K562 (cell line): ENCODE measurements at regions not wholly inside any gene's neighbourhood (a gene's known extent, or its start where the extent isn't known, plus 50 kb on each side); places are given as distances from the start of the nearest gene placed in this dataset.

Experiments used
- ATAC-seq: fragments of 200-7000 bp; cut with Tn5 transposase; 3 replicates; pipeline ENCODE4 v1.9.1; 2020; ENCODE audit warnings: moderate library complexity
- BruUV-seq: library from RNA; stranded (reverse); fragments of 400-500 nt; replicated peaks from 2 replicates; lab custom pipeline; 2021; lab: Mats Ljungman, UMichigan
- CTCF ChIA-PET: fragments of 300-600 bp; formaldehyde crosslinking; extraction: SDS; loops from one replicate; lab custom pipeline; 2021; ENCODE audit warnings: low intra/inter-chr PET ratio; lab: Yijun Ruan, JAX
- POLR2A ChIA-PET: fragments of 300-600, 350-650 bp; sonication (Branson Sonifier 250); formaldehyde crosslinking; extraction: SDS; loops from one replicate; lab custom pipeline; 2021; ENCODE audit warnings: antibody characterized with exemption, inconsistent platforms; lab: Yijun Ruan, JAX
- DNase-seq, 4 experiments: peaks; one replicate each; pipeline versions ENCODE4 v3.0.0 to v3.0.0-alpha.2; 2011 to 2018; ENCODE audit warnings: low spot score in 3 of 4, mixed read lengths in 3 of 4; ENCODE audit errors: extremely low read depth in 1 of 4
- FAIRE-seq: peaks from 2 replicates; lab custom pipeline; 2011; peaks lifted over from hg19 to GRCh38; lab: Jason Lieb, UNC
- H2AFZ ChIP-seq: 2 replicates; pipeline ENCODE4 v1.6.0; 2011; ENCODE audit warnings: low read depth, low read length, control low read depth, inconsistent platforms
- H3K27ac ChIP-seq: fragments of 200-600 bp; 3 replicates; pipeline ENCODE4 v1.8.0; 2011; ENCODE audit warnings: low read depth, mild to moderate bottlenecking, control low read depth, inconsistent platforms, low read length, moderate library complexity, mixed read lengths; ENCODE audit errors: extremely low read depth
- H3K27me3 ChIP-seq, 2 experiments: fragments of 300-600 bp in 1 of 2; 2 replicates in 1 of 2; 3 replicates in 1 of 2; pipeline versions ENCODE4 v1.6.0 to v1.8.0; 2011; ENCODE audit warnings: inconsistent platforms in 2 of 2, low read length in 2 of 2, mild to moderate bottlenecking in 1 of 2, mixed read lengths in 1 of 2, moderate library complexity in 1 of 2; ENCODE audit not compliant: control insufficient read depth in 2 of 2, insufficient read depth in 2 of 2
- H3K36me3 ChIP-seq: fragments of 300-600 bp; 3 replicates; pipeline ENCODE4 v1.8.0; 2011; ENCODE audit warnings: mild to moderate bottlenecking, low read length, inconsistent platforms; ENCODE audit not compliant: control insufficient read depth, insufficient read depth
- H3K4me1 ChIP-seq, 2 experiments: fragments of 200-600 bp in 1 of 2; replicated peaks in 1 of 2; 2 replicates in 1 of 2; 3 replicates in 1 of 2; pipeline versions ENCODE4 v1.5.1 to v1.8.0; 2011; ENCODE audit warnings: inconsistent platforms in 2 of 2, low read length in 2 of 2, mild to moderate bottlenecking in 1 of 2, mixed read lengths in 1 of 2, moderate library complexity in 1 of 2; ENCODE audit not compliant: control insufficient read depth in 2 of 2, insufficient read depth in 2 of 2
- H3K4me2 ChIP-seq: 2 replicates; pipeline ENCODE4 v1.6.1; 2011; ENCODE audit warnings: low read length, control low read depth, inconsistent platforms, mixed read lengths; ENCODE audit not compliant: insufficient read depth
- H3K4me3 ChIP-seq: fragments of 200-600 bp; sonication (generic), shearing (Covaris generic); 2 replicates; pipeline ENCODE4 v1.5.1; 2016; ENCODE audit warnings: control low read depth, inconsistent platforms
- H3K79me2 ChIP-seq: fragments of 200-600 bp; 3 replicates; pipeline ENCODE4 v1.8.0; 2011; ENCODE audit warnings: low read length, inconsistent platforms; ENCODE audit not compliant: control insufficient read depth, insufficient read depth
- H3K9ac ChIP-seq, 2 experiments: 2 replicates each; pipeline versions ENCODE4 v1.6.0 to v1.6.1; 2011; ENCODE audit warnings: low read depth in 2 of 2, low read length in 2 of 2, control low read depth in 1 of 2, inconsistent platforms in 1 of 2, mild to moderate bottlenecking in 1 of 2, mixed read lengths in 1 of 2; ENCODE audit not compliant: insufficient read depth in 1 of 2
- H3K9me1 ChIP-seq: one replicate; pipeline ENCODE4 v1.6.0; 2011; ENCODE audit warnings: inconsistent platforms, mild to moderate bottlenecking, low read length, moderate library complexity; ENCODE audit not compliant: control insufficient read depth, insufficient read depth
- H3K9me3 ChIP-seq: replicated peaks from 2 replicates; pipeline ENCODE4 v1.5.1; 2011; ENCODE audit warnings: low read depth, low read length, inconsistent platforms; ENCODE audit not compliant: control insufficient read depth, insufficient read depth
- H4K20me1 ChIP-seq: replicated peaks from 2 replicates; pipeline ENCODE4 v1.6.1; 2011; ENCODE audit warnings: low read length, inconsistent platforms, mixed read lengths; ENCODE audit not compliant: control insufficient read depth, insufficient read depth
- ATF2 ChIP-seq: sonication (generic); formaldehyde crosslinking; IDR thresholded peaks from 2 replicates; pipeline ENCODE4 v1.8.1; 2022; ENCODE audit warnings: missing genetic modification reagents
- ATF6 ChIP-seq: sonication (generic); formaldehyde crosslinking; IDR thresholded peaks from 2 replicates; pipeline ENCODE4 v1.4.0; 2020; ENCODE audit warnings: mild to moderate bottlenecking, missing genetic modification reagents
- ETV5 ChIP-seq: sonication (generic); formaldehyde crosslinking; IDR thresholded peaks from 2 replicates; pipeline ENCODE4 v1.4.0; 2020; ENCODE audit warnings: low read depth, mild to moderate bottlenecking, missing genetic modification reagents
- HCFC1 ChIP-seq: IDR thresholded peaks from 2 replicates; pipeline ENCODE4 v1.6.1; 2012; ENCODE audit warnings: low read depth, low read length, improper control_type of control experiment
- MLX ChIP-seq, 2 experiments: fragments of 450-650 bp in 1 of 2; sonication (generic) in 1 of 2; formaldehyde crosslinking; conservative IDR thresholded peaks; 2 replicates each; pipeline versions ENCODE4 v1.4.0 to v1.8.1; 2020 to 2022; ENCODE audit warnings: mild to moderate bottlenecking in 1 of 2, missing genetic modification reagents in 1 of 2
- MTA1 ChIP-seq: fragments of 450-650 bp; IDR thresholded peaks from 2 replicates; pipeline ENCODE4 v1.6.1; 2017; ENCODE audit warnings: borderline replicate concordance
- TCF7L2 ChIP-seq: fragments of 150-350 bp; IDR thresholded peaks from 2 replicates; pipeline ENCODE4 v1.6.1; 2016; ENCODE audit warnings: low read depth, mild to moderate bottlenecking, low read length, moderate library complexity
- XRCC5 ChIP-seq: fragments of 200-400 bp; formaldehyde crosslinking; IDR thresholded peaks from 2 replicates; pipeline ENCODE4 v1.6.1; 2017; ENCODE audit warnings: low read depth, mild to moderate bottlenecking, low read length
- ZC3H8 ChIP-seq: fragments of 450-650 bp; IDR thresholded peaks from 2 replicates; pipeline ENCODE4 v1.6.1; 2017
- ZFP91 ChIP-seq: sonication (generic); formaldehyde crosslinking; IDR thresholded peaks from 2 replicates; pipeline ENCODE4 v1.8.0; 2022; ENCODE audit warnings: mild to moderate bottlenecking, missing genetic modification reagents
- WGBS: fragments of 100-300 bp; shearing (Covaris generic); methylation state at CpG from one replicate; pipeline ENCODE4 v1.1.6; 2016; ENCODE audit warnings: low coverage, mixed read lengths; ENCODE audit not compliant: insufficient coverage; ENCODE audit errors: missing lambda C conversion rate; 5-methylcytosine and 5-hydroxymethylcytosine counted together
- in situ Hi-C: fragments of 300-500 bp; cut with MboI; formaldehyde crosslinking; loops from 4 replicates; pipeline ENCODE4 v1.15.0; 2018; ENCODE audit warnings: inconsistent platforms, mixed read lengths
- intact Hi-C: fragments of 100-400 bp; cut with micrococcal nuclease; formaldehyde crosslinking; loops from 2 replicates; pipeline ENCODE4 v1.14.2; 2022

- ChIA-PET CTCF (no interaction called here), POLR2A (no interaction called here)
- WGBS = 0% methylated on average over 2 of the region's 2 CpGs
- no peak overlapping the region for H3K9ac ChIP-seq
- no peak overlapping the region for H2AFZ ChIP-seq
- no peaks in the 10 kb centered on the region for H3K27me3 ChIP-seq
- no peak overlapping the region for H3K27ac ChIP-seq
- H4K20me1 ChIP-seq = no peaks in the 10 kb centered on the region
- H3K4me2 ChIP-seq = no peak overlapping the region
- no peak for ATAC-seq
- FAIRE-seq = no peak
- in situ Hi-C loops = no loop called here
- BruUV-seq = no TSS peak
- H3K9me1 ChIP-seq = no peaks in the 10 kb centered on the region
- no peaks in the 10 kb centered on the region for H3K9me3 ChIP-seq
- TF ChIP-seq TCF7L2 = no peak
- TF ChIP-seq ATF2 (CRISPR knock-in tag) = no peak
- intact Hi-C loops = no loop called here
- DNase-seq = no peak
- H3K79me2 ChIP-seq = no peaks in the 10 kb centered on the region
- H3K36me3 ChIP-seq = no peaks in the 10 kb centered on the region
- no peaks in the 10 kb centered on the region for H3K4me1 ChIP-seq
- no peak overlapping the region for H3K4me3 ChIP-seq
Observed at GRCh38 chr1:81345110-81345509, 455.6 kb upstream of the ADGRL2 start.

GRCh38 chr1:81340239-81340638 is 460.5 kb upstream of the ADGRL2 start:
- FAIRE-seq (no peak), ATAC-seq (no peak), DNase-seq (no peak)
- ChIA-PET POLR2A (interaction anchor here (0.5 kb wide), 1 partner anchor 17 kb away, joined by 3 read pairs; no protein-coding TSS in a partner anchor), CTCF (no interaction called here)
- H3K4me3 ChIP-seq = no peak overlapping the region
- no peaks in the 10 kb centered on the region for H3K9me1 ChIP-seq
- intact Hi-C loops (no loop called here), in situ Hi-C loops (no loop called here)
- H3K79me2 ChIP-seq = no peaks in the 10 kb centered on the region
- WGBS = 0% methylated on average over 2 of the region's 2 CpGs
- no peak overlapping the region for H3K4me2 ChIP-seq
- no peaks in the 10 kb centered on the region for H3K4me1 ChIP-seq
- H3K9ac ChIP-seq = no peak overlapping the region
- no peaks in the 10 kb centered on the region for H3K27me3 ChIP-seq
- H3K27ac ChIP-seq = no peak overlapping the region
- no peaks in the 10 kb centered on the region for H3K9me3 ChIP-seq
- H2AFZ ChIP-seq = no peak overlapping the region
- no peaks in the 10 kb centered on the region for H3K36me3 ChIP-seq
- no TSS peak for BruUV-seq
- no peaks in the 10 kb centered on the region for H4K20me1 ChIP-seq
- TF ChIP-seq ATF6 (CRISPR knock-in tag) = no peak
- no peak for TF ChIP-seq ZFP91 (CRISPR knock-in tag)
- TF ChIP-seq ZC3H8 = no peak
- TF ChIP-seq HCFC1 = no peak
- TF ChIP-seq ETV5 (CRISPR knock-in tag) = no peak
- TF ChIP-seq XRCC5 = no peak
- no peak for TF ChIP-seq MTA1
- no peak for TF ChIP-seq MLX (CRISPR knock-in tag; conservative IDR thresholded peaks at IDR 0.05)
